ENCODE measurements at regions not wholly inside any gene's neighbourhood (a gene's known extent, or its start where the extent isn't known, plus 50 kb on each side); places are given as distances from the start of the nearest gene placed in this dataset.

DNA sequence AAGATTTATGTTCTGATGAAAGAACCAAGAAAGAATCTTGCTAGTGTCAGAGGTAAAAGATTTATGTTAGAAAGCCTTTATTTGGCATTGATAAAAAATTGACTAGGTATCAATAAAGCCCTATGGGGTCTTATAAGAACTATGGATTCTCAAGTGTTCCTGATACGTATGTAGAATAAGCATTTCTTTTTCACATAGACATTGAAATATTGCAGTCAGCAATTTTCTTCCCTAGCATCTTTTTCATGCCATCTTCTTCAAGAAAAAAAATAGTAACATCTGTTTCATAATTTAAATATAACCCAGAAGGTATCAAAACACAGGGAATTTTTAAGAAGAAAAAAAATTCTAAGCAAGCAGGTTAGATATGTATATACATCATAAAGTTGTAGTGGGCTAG is 230.6 kb downstream of the CENPW start:
- no peak for TF ChIP-seq POLR2A (IDR thresholded peaks at IDR 0.05)
- no peak for TF ChIP-seq CTCF (IDR thresholded peaks at IDR 0.05)
- H3K27ac ChIP-seq: no peak overlapping the region
- 76 to 88% (median 84%) methylated on average over 1 of the region's 1 CpG for WGBS, 4 donors
- H3K27me3 ChIP-seq: no peaks in the 10 kb centered on the region
- H3K4me3 ChIP-seq: no peak overlapping the region
- no peak for DNase-seq
- H3K9me3 ChIP-seq (replicated peaks in 1 of 3): no peaks in the 10 kb centered on the region
- no peaks in the 10 kb centered on the region for H3K36me3 ChIP-seq (replicated peaks in 1 of 2)
- no peaks in the 10 kb centered on the region for H3K4me1 ChIP-seq (replicated peaks in 1 of 2)
- intact Hi-C loops (cut with DNase I): no loop called here

GRCh38 chr6:126574301-126574700 is 234.4 kb downstream of the CENPW start:
- intact Hi-C loops (cut with DNase I): no loop called here
- no peaks in the 10 kb centered on the region for H3K4me1 ChIP-seq (replicated peaks in 1 of 2)
- no peaks in the 10 kb centered on the region for H3K9me3 ChIP-seq (replicated peaks in 1 of 3)
- H3K4me3 ChIP-seq: no peak overlapping the region
- H3K36me3 ChIP-seq (replicated peaks in 1 of 2): no peaks in the 10 kb centered on the region
- 36 to 57% (median 49%) methylated on average over 1 of the region's 1 CpG for WGBS, 4 donors
- no peaks in the 10 kb centered on the region for H3K27me3 ChIP-seq
- H3K27ac ChIP-seq: no peak overlapping the region
- no peak for DNase-seq
- TF ChIP-seq POLR2A (IDR thresholded peaks at IDR 0.05): no peak
- no peak for TF ChIP-seq CTCF (IDR thresholded peaks at IDR 0.05)

DNA sequence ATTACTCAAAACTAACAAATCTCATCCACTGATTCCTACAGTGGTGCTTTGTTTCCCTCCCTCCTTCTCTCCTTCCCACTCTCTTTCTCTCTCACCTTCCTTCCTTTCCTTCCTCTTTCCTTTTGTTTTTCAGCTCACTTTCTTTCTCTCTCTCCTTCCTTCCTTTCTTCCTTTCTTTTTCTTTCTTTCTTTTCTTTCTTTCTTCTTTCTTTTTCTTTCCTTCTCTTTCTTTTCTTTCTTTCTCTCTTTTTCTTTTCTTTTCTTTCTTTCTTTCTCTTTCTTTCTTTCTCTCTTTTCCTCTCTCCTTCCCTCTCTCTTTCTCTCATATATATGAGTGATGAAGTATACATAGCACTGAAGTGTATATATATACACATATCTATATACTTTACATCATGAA is 241.4 kb downstream of the CENPW start:
- H3K27ac ChIP-seq: no peak overlapping the region
- no peaks in the 10 kb centered on the region for H3K4me1 ChIP-seq (replicated peaks in 1 of 2)
- no peaks in the 10 kb centered on the region for H3K9me3 ChIP-seq (replicated peaks in 1 of 3)
- H3K4me3 ChIP-seq: no peak overlapping the region
- H3K27me3 ChIP-seq: no peaks in the 10 kb centered on the region
- intact Hi-C loops (cut with DNase I): no loop called here
- DNase-seq: no peak
- no peaks in the 10 kb centered on the region for H3K36me3 ChIP-seq (replicated peaks in 1 of 2)
- TF ChIP-seq CTCF (IDR thresholded peaks at IDR 0.05) (no peak), POLR2A (IDR thresholded peaks at IDR 0.05) (no peak)

- no peak for TF ChIP-seq POLR2A (IDR thresholded peaks at IDR 0.05)
- H3K4me1 ChIP-seq (replicated peaks in 1 of 2): peaks cover 0 to 4% of the 10 kb centered on the region in 2 donors
- no peaks in the 10 kb centered on the region for H3K9me3 ChIP-seq (replicated peaks in 1 of 3)
- no peak overlapping the region for H3K4me3 ChIP-seq
- no peaks in the 10 kb centered on the region for H3K27me3 ChIP-seq
- H3K27ac ChIP-seq: no peak overlapping the region
- DNase-seq: no peak
- H3K36me3 ChIP-seq (replicated peaks in 1 of 2): no peaks in the 10 kb centered on the region
- WGBS, 4 donors: 33 to 58% (median 45%) methylated on average over 1 of the region's 1 CpG
- intact Hi-C loops (cut with DNase I): no loop called here
Observed at GRCh38 chr6:126600258-126600916, 260.5 kb downstream of the CENPW start.

DNA sequence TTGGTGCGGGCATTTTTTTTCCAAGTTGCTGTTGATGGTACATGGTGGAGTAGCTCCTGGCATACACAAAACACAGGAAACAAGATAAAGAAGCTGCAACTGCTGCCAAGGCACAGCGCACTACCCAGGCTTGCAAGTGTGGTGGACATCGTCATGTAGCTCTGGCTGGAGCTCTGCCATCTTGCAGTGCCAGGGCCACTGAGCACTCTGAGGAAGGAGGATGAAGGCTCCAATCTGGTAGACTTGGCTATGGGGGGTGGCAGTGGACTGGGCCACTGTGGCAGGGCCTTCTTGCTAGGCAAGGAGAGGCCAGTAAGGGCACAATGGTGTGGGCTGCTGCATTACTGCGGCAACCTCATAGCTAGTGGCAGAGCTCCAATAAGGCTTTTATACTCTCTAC is 263.5 kb downstream of the CENPW start:
- intact Hi-C loops (cut with DNase I): no loop called here
- Histone ChIP-seq H3K4me1 (replicated peaks in 1 of 2) (peaks cover 0 to 4% of the 10 kb centered on the region in 2 donors), H3K36me3 (replicated peaks in 1 of 2) (no peaks in the 10 kb centered on the region), H3K4me3 (no peak overlapping the region), H3K27ac (no peak overlapping the region), H3K9me3 (replicated peaks in 1 of 3) (no peaks in the 10 kb centered on the region), H3K27me3 (no peaks in the 10 kb centered on the region)
- DNase-seq: no peak
- 87 to 98% (median 92%) methylated on average over 3 to 4 of the region's 4 CpGs for WGBS, 4 donors
- no peak for TF ChIP-seq CTCF (IDR thresholded peaks at IDR 0.05)
- no peak for TF ChIP-seq POLR2A (IDR thresholded peaks at IDR 0.05)
